ENCODE measurements at regions not wholly inside any gene's neighbourhood (a gene's known extent, or its start where the extent isn't known, plus 50 kb on each side); places are given as distances from the start of the nearest gene placed in this dataset.

- H3K36me3 ChIP-seq (ENCODE audit: insufficient read depth, low read length), result no peaks in the 10 kb centered on the region
- H3K9me3 ChIP-seq (ENCODE audit: low read length), result no peaks in the 10 kb centered on the region
- H3K79me2 ChIP-seq (replicated peaks; ENCODE audit: insufficient read depth, low read length), result no peaks in the 10 kb centered on the region
- no peaks in the 10 kb centered on the region for H4K20me1 ChIP-seq (ENCODE audit: insufficient read depth)
- H3K9me2 ChIP-seq (ENCODE audit: insufficient read depth, low read length), result no peaks in the 10 kb centered on the region
- H3F3A ChIP-seq (ENCODE audit: insufficient read depth, low read length, poor library complexity, severe bottlenecking), result no peaks in the 10 kb centered on the region
- TF ChIP-seq MXI1 (conservative IDR thresholded peaks at IDR 0.05; ENCODE audit: poor library complexity, severe bottlenecking) (no peak), TAF1 (IDR thresholded peaks at IDR 0.05; ENCODE audit: low read depth) (no peak), SMC3 (conservative IDR thresholded peaks at IDR 0.05; ENCODE audit: poor library complexity) (no peak), EP300 (conservative IDR thresholded peaks at IDR 0.05; ENCODE audit: poor library complexity, severe bottlenecking) (no peak), EZH2 (IDR thresholded peaks at IDR 0.05; ENCODE audit: borderline replicate concordance, insufficient read depth, low read length, poor library complexity, severe bottlenecking) (no peak), POLR2AphosphoS5 (IDR thresholded peaks at IDR 0.05) (no peak), RAD21 (conservative IDR thresholded peaks at IDR 0.05) (no peak)
- TF ChIP-seq, protein P1, sequence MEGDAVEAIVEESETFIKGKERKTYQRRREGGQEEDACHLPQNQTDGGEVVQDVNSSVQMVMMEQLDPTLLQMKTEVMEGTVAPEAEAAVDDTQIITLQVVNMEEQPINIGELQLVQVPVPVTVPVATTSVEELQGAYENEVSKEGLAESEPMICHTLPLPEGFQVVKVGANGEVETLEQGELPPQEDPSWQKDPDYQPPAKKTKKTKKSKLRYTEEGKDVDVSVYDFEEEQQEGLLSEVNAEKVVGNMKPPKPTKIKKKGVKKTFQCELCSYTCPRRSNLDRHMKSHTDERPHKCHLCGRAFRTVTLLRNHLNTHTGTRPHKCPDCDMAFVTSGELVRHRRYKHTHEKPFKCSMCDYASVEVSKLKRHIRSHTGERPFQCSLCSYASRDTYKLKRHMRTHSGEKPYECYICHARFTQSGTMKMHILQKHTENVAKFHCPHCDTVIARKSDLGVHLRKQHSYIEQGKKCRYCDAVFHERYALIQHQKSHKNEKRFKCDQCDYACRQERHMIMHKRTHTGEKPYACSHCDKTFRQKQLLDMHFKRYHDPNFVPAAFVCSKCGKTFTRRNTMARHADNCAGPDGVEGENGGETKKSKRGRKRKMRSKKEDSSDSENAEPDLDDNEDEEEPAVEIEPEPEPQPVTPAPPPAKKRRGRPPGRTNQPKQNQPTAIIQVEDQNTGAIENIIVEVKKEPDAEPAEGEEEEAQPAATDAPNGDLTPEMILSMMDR (IDR thresholded peaks at IDR 0.05; ENCODE audit: poor library complexity, severe bottlenecking), result no peak
- TF ChIP-seq, protein P2, sequence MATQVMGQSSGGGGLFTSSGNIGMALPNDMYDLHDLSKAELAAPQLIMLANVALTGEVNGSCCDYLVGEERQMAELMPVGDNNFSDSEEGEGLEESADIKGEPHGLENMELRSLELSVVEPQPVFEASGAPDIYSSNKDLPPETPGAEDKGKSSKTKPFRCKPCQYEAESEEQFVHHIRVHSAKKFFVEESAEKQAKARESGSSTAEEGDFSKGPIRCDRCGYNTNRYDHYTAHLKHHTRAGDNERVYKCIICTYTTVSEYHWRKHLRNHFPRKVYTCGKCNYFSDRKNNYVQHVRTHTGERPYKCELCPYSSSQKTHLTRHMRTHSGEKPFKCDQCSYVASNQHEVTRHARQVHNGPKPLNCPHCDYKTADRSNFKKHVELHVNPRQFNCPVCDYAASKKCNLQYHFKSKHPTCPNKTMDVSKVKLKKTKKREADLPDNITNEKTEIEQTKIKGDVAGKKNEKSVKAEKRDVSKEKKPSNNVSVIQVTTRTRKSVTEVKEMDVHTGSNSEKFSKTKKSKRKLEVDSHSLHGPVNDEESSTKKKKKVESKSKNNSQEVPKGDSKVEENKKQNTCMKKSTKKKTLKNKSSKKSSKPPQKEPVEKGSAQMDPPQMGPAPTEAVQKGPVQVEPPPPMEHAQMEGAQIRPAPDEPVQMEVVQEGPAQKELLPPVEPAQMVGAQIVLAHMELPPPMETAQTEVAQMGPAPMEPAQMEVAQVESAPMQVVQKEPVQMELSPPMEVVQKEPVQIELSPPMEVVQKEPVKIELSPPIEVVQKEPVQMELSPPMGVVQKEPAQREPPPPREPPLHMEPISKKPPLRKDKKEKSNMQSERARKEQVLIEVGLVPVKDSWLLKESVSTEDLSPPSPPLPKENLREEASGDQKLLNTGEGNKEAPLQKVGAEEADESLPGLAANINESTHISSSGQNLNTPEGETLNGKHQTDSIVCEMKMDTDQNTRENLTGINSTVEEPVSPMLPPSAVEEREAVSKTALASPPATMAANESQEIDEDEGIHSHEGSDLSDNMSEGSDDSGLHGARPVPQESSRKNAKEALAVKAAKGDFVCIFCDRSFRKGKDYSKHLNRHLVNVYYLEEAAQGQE (IDR thresholded peaks at IDR 0.05; ENCODE audit: borderline replicate concordance), result no peak
- H3K4me2 ChIP-seq (ENCODE audit: low read length), result no peak overlapping the region
- H3K9ac ChIP-seq (ENCODE audit: low read length), result no peak overlapping the region
- H3K27me3 ChIP-seq (ENCODE audit: insufficient read depth, low read depth, low read length), result no peaks in the 10 kb centered on the region
- no peak overlapping the region for H3K27ac ChIP-seq (ENCODE audit: low read length)
- no peak overlapping the region for H3K4me3 ChIP-seq (ENCODE audit: low read length)
- H2AFZ ChIP-seq (ENCODE audit: low read depth, low read length), result no peak overlapping the region
These were observed 55.2 kb upstream of the DACH1 start for GRCh38 chr13:71922194-71922593.

Small RNA genes lying in the stretch of these regions (small RNA-seq; reads per million reads assigned to genes)
- gene RF00263 (0 to 0.03 (median 0) reads per million in 3 experiments), gene RF00411 (0 reads per million in 3 experiments), gene RF00440 (0 reads per million in 3 experiments), gene RF02271 (0 reads per million in 3 experiments), gene RPL18AP17 (0 reads per million in 3 experiments)

Data from neural cell (in vitro differentiated cells).